H1 (cell line): ENCODE measurements at regions not wholly inside any gene's neighbourhood (a gene's known extent, or its start where the extent isn't known, plus 50 kb on each side); places are given as distances from the start of the nearest gene placed in this dataset.
A peak's percentile ranks its signal among the peaks of the same experiment; 100 is the strongest.

Source experiments
- CTCF ChIA-PET: fragments of 300-600 bp; sonication (Branson Sonifier 250); formaldehyde crosslinking; loops from one replicate; lab custom pipeline; 2021; ENCODE audit not compliant: partially characterized antibody; lab: Charles Lee
- POLR2A ChIA-PET: fragments of 300-600 bp; sonication (Branson Sonifier 250); formaldehyde crosslinking; loops from one replicate; lab custom pipeline; 2021; ENCODE audit warnings: inconsistent platforms; ENCODE audit not compliant: partially characterized antibody; lab: Charles Lee
- DNase-seq, 2 experiments: peaks; one replicate each; pipeline versions ENCODE4 v3.0.0 to v3.0.0-alpha.2; 2010 to 2022; ENCODE audit warnings: low spot score in 2 of 2, low read depth in 1 of 2, mixed read lengths in 1 of 2
- FAIRE-seq: peaks from 2 replicates; lab custom pipeline; 2011; peaks lifted over from hg19 to GRCh38; lab: Jason Lieb, UNC
- H2AFZ ChIP-seq: 2 replicates; pipeline ENCODE4 v1.8.1; 2012; ENCODE audit warnings: low read length, inconsistent platforms
- H2AK5ac ChIP-seq: 2 replicates; pipeline ENCODE4 v1.6.1; 2013; ENCODE audit warnings: low read depth, low read length
- H2BK120ac ChIP-seq: replicated peaks from 2 replicates; pipeline ENCODE3; 2013; ENCODE audit warnings: low read depth, low read length, inconsistent platforms
- H2BK12ac ChIP-seq: 2 replicates; pipeline ENCODE4 v1.6.1; 2013; ENCODE audit warnings: low read depth, low read length
- H2BK15ac ChIP-seq: 2 replicates; pipeline ENCODE4 v1.6.1; 2013; ENCODE audit warnings: low read length
- H2BK20ac ChIP-seq: 2 replicates; pipeline ENCODE4 v1.6.1; 2013; ENCODE audit warnings: low read length
- H2BK5ac ChIP-seq: 2 replicates; pipeline ENCODE4 v1.6.1; 2013; ENCODE audit warnings: low read depth, low read length
- H3K14ac ChIP-seq: 2 replicates; pipeline ENCODE4 v1.6.1; 2013; ENCODE audit warnings: inconsistent platforms; ENCODE audit not compliant: insufficient read length
- H3K18ac ChIP-seq: 2 replicates; pipeline ENCODE4 v1.6.1; 2013; ENCODE audit warnings: low read length; ENCODE audit errors: extremely low read depth
- H3K23ac ChIP-seq: 2 replicates; pipeline ENCODE4 v1.6.1; 2013; ENCODE audit warnings: inconsistent platforms; ENCODE audit not compliant: insufficient read length
- H3K23me2 ChIP-seq: 2 replicates; pipeline ENCODE4 v1.6.1; 2013; ENCODE audit warnings: low read depth, low read length
- H3K27ac ChIP-seq: 2 replicates; pipeline ENCODE4 v1.6.1; 2011; ENCODE audit warnings: low read depth, low read length, inconsistent platforms
- H3K27me3 ChIP-seq, 4 experiments: replicated peaks in 1 of 4; 1 replicate in 1 of 4; 2 replicates in 3 of 4; pipeline versions ENCODE4 v1.6.1 to v1.8.1; 2011 to 2013; ENCODE audit warnings: low read length in 3 of 4, mild to moderate bottlenecking in 3 of 4, inconsistent platforms in 2 of 4, mixed read lengths in 2 of 4, moderate library complexity in 1 of 4; ENCODE audit not compliant: control insufficient read depth in 3 of 4, insufficient read depth in 3 of 4; ENCODE audit errors: extremely low read depth in 1 of 4
- H3K36me3 ChIP-seq, 4 experiments: 2 replicates each; pipeline versions ENCODE4 v1.6.1 to v1.8.1; 2011 to 2013; ENCODE audit warnings: mild to moderate bottlenecking in 4 of 4, low read length in 3 of 4, moderate library complexity in 2 of 4, control low read depth in 1 of 4, inconsistent platforms in 1 of 4; ENCODE audit not compliant: insufficient read depth in 4 of 4, control insufficient read depth in 2 of 4
- H3K4ac ChIP-seq: replicated peaks from 2 replicates; pipeline ENCODE3; 2013; ENCODE audit warnings: low read length, low read depth, mixed read lengths, inconsistent platforms; ENCODE audit not compliant: insufficient read length
- H3K4me1 ChIP-seq, 4 experiments: replicated peaks in 1 of 4; 1 replicate in 1 of 4; 2 replicates in 3 of 4; pipeline versions ENCODE4 v1.6.1 to v1.8.1; 2011 to 2013; ENCODE audit warnings: low read length in 3 of 4, inconsistent platforms in 2 of 4, mixed read lengths in 1 of 4; ENCODE audit not compliant: insufficient read depth in 4 of 4, control insufficient read depth in 3 of 4
- H3K4me2 ChIP-seq, 2 experiments: 2 replicates each; pipeline versions ENCODE4 v1.6.1 to v1.8.1; 2011 to 2013; ENCODE audit warnings: low read depth in 2 of 2, low read length in 2 of 2, control low read depth in 1 of 2, inconsistent platforms in 1 of 2, mild to moderate bottlenecking in 1 of 2; ENCODE audit not compliant: insufficient read depth in 1 of 2
- H3K4me3 ChIP-seq, 4 experiments: fragments of 200-600, 300-600 bp in 1 of 4; sonication (generic), shearing (Covaris generic), sonication (Bioruptor Twin) in 1 of 4; 2 replicates each; pipeline versions ENCODE4 v1.5.1 to v1.8.1; 2011 to 2016; ENCODE audit warnings: low read length in 4 of 4, low read depth in 3 of 4, control low read depth in 2 of 4, inconsistent platforms in 2 of 4, mild to moderate bottlenecking in 2 of 4, mixed read lengths in 1 of 4, moderate library complexity in 1 of 4; ENCODE audit not compliant: insufficient read depth in 2 of 4; ENCODE audit errors: extremely low read depth in 1 of 4
- H3K56ac ChIP-seq: replicated peaks from 2 replicates; pipeline ENCODE3; 2013; ENCODE audit warnings: low read depth, mild to moderate bottlenecking, mixed read lengths, low read length, inconsistent platforms; ENCODE audit not compliant: insufficient read length
- H3K79me1 ChIP-seq: 2 replicates; pipeline ENCODE4 v1.6.1; 2013; ENCODE audit warnings: low read depth, low read length, control low read depth
- H3K79me2 ChIP-seq, 2 experiments: 2 replicates each; pipeline versions ENCODE4 v1.6.1 to v1.8.1; 2012 to 2013; ENCODE audit warnings: low read length in 2 of 2, mild to moderate bottlenecking in 2 of 2, inconsistent platforms in 1 of 2; ENCODE audit not compliant: insufficient read depth in 2 of 2, control insufficient read depth in 1 of 2
- H3K9ac ChIP-seq, 4 experiments: replicated peaks in 1 of 4; 1 replicate in 1 of 4; 2 replicates in 3 of 4; pipeline versions ENCODE4 v1.6.1 to v1.8.1; 2011 to 2013; ENCODE audit warnings: low read depth in 3 of 4, low read length in 3 of 4, control low read depth in 2 of 4, mild to moderate bottlenecking in 2 of 4, moderate library complexity in 2 of 4, inconsistent platforms in 1 of 4; ENCODE audit errors: extremely low read depth in 1 of 4
- H3K9me3 ChIP-seq, 2 experiments: 2 replicates each; pipeline versions ENCODE4 v1.6.1 to v1.8.1; 2012 to 2013; ENCODE audit warnings: mild to moderate bottlenecking in 2 of 2, moderate library complexity in 2 of 2, control low read depth in 1 of 2, inconsistent platforms in 1 of 2, low read depth in 1 of 2, low read length in 1 of 2, mixed read lengths in 1 of 2; ENCODE audit not compliant: insufficient read depth in 2 of 2
- H4K20me1 ChIP-seq, 2 experiments: replicated peaks in 1 of 2; 2 replicates each; pipeline versions ENCODE3 to v1.8.1; 2011 to 2013; ENCODE audit warnings: inconsistent platforms in 2 of 2, low read length in 2 of 2, mild to moderate bottlenecking in 1 of 2; ENCODE audit not compliant: insufficient read depth in 2 of 2, control insufficient read depth in 1 of 2
- H4K5ac ChIP-seq: 2 replicates; pipeline ENCODE4 v1.6.1; 2013; ENCODE audit warnings: low read length, low read depth, mixed read lengths, inconsistent platforms; ENCODE audit not compliant: insufficient read length
- H4K8ac ChIP-seq: 2 replicates; pipeline ENCODE4 v1.8.0; 2013; ENCODE audit warnings: mild to moderate bottlenecking, moderate library complexity, low read length, inconsistent platforms; ENCODE audit not compliant: insufficient read depth; ENCODE audit errors: extremely low read depth
- H4K91ac ChIP-seq: replicated peaks from 2 replicates; pipeline ENCODE3; 2013; ENCODE audit warnings: low read length, mixed read lengths, inconsistent platforms; ENCODE audit not compliant: insufficient read length
- RBBP5 ChIP-seq: IDR thresholded peaks from 2 replicates; pipeline ENCODE4 v1.7.1; 2012; ENCODE audit warnings: low read depth, mild to moderate bottlenecking, inconsistent platforms, low read length, moderate library complexity, borderline replicate concordance
- SIX5 ChIP-seq: IDR thresholded peaks from 2 replicates; pipeline ENCODE4 v1.6.1; 2011; ENCODE audit warnings: mild to moderate bottlenecking, low read depth, low read length
- SRF ChIP-seq: IDR thresholded peaks from 2 replicates; pipeline ENCODE4 v1.6.1; 2011; ENCODE audit warnings: mild to moderate bottlenecking, low read depth, low read length, moderate library complexity
- TBP ChIP-seq: IDR thresholded peaks from 2 replicates; pipeline ENCODE4 v1.6.1; 2011; ENCODE audit warnings: low read depth, low read length, improper control_type of control experiment
- USF2 ChIP-seq: IDR thresholded peaks from 2 replicates; pipeline ENCODE4 v1.6.1; 2011; ENCODE audit warnings: low read length, improper control_type of control experiment
- YY1 ChIP-seq: IDR thresholded peaks from 2 replicates; pipeline ENCODE4 v1.6.1; 2011; ENCODE audit warnings: low read depth, mild to moderate bottlenecking, low read length

- no peaks in the 10 kb centered on the region for H3K4me1 ChIP-seq
- no peaks in the 10 kb centered on the region for H3K36me3 ChIP-seq
- no peak overlapping the region for H3K27ac ChIP-seq
- ChIA-PET POLR2A (no interaction called here), CTCF (no interaction called here)
- FAIRE-seq: no peak
- DNase-seq: no peak
- H4K8ac ChIP-seq: no peak overlapping the region
- no peak overlapping the region for H3K56ac ChIP-seq
- no peak overlapping the region for H2BK20ac ChIP-seq
- TF ChIP-seq SRF (no peak), RBBP5 (no peak), YY1 (no peak), TBP (no peak), USF2 (no peak), SIX5 (no peak)
- H2BK12ac ChIP-seq: no peak overlapping the region
- H3K9ac ChIP-seq: no peak overlapping the region
- H2BK15ac ChIP-seq: no peak overlapping the region
- H3K27me3 ChIP-seq: no peaks in the 10 kb centered on the region
- H4K91ac ChIP-seq: no peak overlapping the region
- no peak overlapping the region for H3K23ac ChIP-seq
- no peaks in the 10 kb centered on the region for H3K79me1 ChIP-seq
- no peak overlapping the region for H2BK5ac ChIP-seq
- H3K4ac ChIP-seq: peak overlapping the region; percentile 27
- H3K79me2 ChIP-seq: no peaks in the 10 kb centered on the region
- no peak overlapping the region for H3K4me2 ChIP-seq
- no peak overlapping the region for H3K18ac ChIP-seq
- no peak overlapping the region for H3K4me3 ChIP-seq
- no peaks in the 10 kb centered on the region for H4K20me1 ChIP-seq
- H3K9me3 ChIP-seq: no peaks in the 10 kb centered on the region
- no peaks in the 10 kb centered on the region for H3K23me2 ChIP-seq
- no peak overlapping the region for H3K14ac ChIP-seq
- no peak overlapping the region for H4K5ac ChIP-seq
- H2AFZ ChIP-seq: no peak overlapping the region
- no peak overlapping the region for H2AK5ac ChIP-seq
- no peak overlapping the region for H2BK120ac ChIP-seq
Observed at GRCh38 chr14:98844456-98844855, 427.5 kb downstream of the BCL11B start.
